NCI-H1048 (cell line): ENCODE measurements at regions not wholly inside any gene's neighbourhood (a gene's known extent, or its start where the extent isn't known, plus 50 kb on each side); places are given as distances from the start of the nearest gene placed in this dataset.

Experiments used
- DNase-seq: peaks from one replicate; lab custom pipeline; 2025; lab: John Stamatoyannopoulos, UW

GRCh38 chr1:106879538-106879937, 176.9 kb upstream of the PRMT6 start:
- no peak for DNase-seq

GRCh38 chr1:106880226-106880625, 176.2 kb upstream of the PRMT6 start:
- DNase-seq: no peak

- no peak for DNase-seq
Measured at GRCh38 chr1:106883208-106883607, 173.3 kb upstream of the PRMT6 start.

DNA sequence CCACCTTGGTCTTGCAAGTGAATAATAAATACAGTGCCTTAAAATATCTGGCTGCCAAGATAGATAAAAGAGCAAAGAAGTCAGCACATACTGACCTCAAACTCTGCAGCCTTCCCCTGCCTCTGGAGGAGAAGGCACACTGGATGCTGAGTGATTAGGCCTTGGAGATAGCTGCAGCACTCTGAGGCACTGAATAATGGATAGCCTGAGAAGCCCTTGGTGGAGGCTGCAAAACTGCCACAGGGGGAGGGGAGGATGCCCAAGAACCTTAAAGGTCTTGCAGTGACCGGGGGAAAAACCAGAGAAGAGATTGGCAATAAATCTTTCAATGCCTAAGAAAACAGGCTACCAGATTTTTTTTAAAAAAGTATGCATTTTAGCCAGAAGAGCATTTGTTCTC, 167.4 kb upstream of the PRMT6 start:
- no peak for DNase-seq

DNA sequence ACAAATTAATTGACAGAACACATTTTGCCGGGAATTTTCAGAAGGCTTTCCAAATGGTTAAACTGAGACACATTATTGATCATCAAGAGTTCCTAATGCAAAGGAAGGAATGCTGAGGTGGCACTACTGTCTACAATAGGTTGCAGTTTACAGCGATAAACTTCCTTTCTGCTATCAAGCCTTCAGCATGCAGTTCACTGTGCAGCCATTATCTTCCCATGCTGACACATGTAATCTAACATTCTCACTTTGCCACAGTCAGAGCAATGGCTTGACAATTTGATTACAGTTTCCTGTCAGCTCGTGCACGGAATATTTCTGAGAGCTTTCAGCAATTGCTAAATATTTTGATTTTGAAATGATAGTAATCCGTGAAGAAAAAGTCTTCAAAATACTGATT, 166.9 kb upstream of the PRMT6 start:
- DNase-seq: no peak

DNA sequence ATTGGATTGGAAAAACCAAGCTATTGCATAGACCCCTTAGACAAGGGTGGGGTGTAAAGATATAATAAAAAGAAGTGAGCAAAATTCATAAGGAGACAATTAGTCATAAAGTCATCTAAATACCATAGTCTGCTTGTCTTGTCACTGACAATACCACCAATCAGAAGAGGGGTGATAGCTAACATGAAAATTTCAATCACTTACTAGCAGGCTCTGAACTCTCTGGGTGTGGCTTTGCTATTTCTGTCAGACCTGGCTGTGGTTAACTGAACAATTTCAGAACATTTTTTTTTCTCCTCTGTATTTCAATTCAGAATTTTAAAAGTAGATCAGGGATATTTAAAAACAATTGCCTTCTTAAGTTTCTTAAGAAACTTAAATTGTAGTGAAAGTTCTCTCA, 158.5 kb upstream of the PRMT6 start:
- no peak for DNase-seq

DNA sequence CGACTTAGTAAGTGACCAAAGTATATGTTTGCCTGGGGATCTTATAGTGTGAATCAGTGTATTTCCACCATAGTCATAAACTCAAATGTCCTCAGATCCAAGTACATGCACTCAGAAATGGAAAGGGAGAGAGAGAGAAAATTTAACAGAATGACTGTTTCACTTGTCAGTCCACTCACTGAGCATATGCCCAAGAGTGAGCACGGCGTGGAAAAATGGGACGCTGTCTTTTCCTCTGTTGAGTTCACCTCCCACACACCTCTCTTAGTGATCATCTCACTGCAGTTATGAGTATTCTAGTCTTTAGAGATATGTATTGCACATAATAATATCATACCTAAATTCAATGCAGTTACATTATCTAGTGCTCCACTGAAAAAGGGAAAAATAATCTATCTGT, 156.8 kb upstream of the PRMT6 start:
- DNase-seq: no peak

GRCh38 chr1:106907795-106908194, 148.7 kb upstream of the PRMT6 start:
- DNase-seq: no peak

GRCh38 chr1:106908689-106909088, 147.8 kb upstream of the PRMT6 start:
- DNase-seq: no peak

DNA sequence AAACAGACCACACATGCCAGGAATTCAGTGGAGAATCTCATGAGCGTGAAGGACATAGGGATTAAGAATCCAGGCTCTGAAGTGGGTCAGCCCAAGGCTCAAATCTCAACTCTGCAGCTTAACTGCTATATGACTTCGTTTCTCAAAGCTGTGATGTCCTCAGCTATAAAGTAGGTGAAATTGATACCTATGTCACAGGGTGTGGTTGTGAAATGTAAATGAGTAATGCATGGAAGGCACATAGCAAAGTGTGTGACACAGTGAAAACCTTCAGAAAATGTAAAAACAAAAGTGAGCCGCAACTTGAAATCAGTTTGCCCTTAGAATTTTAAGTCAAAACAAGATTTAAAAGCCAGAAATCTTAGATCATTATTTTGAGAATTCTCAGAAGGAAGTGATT, 145.7 kb upstream of the PRMT6 start:
- DNase-seq: no peak

GRCh38 chr1:106912131-106912530, 144.3 kb upstream of the PRMT6 start:
- no peak for DNase-seq

DNA sequence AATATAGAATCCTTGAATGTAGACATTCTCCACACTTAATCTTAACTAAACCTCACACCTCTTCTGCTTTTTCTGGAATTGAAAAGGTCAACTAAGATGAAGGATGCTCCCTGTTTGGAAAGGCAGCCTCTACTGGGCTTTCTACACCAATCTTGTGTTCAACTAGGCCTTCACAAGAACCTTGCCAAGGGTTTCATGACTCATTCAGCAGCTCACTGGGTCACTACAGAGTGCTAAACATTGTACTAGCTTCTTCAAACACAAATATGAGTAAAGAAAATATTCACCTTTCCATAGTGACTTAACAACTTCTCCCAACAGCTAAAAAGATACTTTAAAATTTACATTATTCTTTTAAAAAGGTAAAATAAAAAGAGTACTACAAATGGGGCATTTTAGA, 135.3 kb upstream of the PRMT6 start:
- DNase-seq: no peak

- DNase-seq: no peak
Measured at GRCh38 chr1:106924360-106924759, 132.1 kb upstream of the PRMT6 start.

GRCh38 chr1:106925750-106926149, 130.7 kb upstream of the PRMT6 start:
- no peak for DNase-seq

DNA sequence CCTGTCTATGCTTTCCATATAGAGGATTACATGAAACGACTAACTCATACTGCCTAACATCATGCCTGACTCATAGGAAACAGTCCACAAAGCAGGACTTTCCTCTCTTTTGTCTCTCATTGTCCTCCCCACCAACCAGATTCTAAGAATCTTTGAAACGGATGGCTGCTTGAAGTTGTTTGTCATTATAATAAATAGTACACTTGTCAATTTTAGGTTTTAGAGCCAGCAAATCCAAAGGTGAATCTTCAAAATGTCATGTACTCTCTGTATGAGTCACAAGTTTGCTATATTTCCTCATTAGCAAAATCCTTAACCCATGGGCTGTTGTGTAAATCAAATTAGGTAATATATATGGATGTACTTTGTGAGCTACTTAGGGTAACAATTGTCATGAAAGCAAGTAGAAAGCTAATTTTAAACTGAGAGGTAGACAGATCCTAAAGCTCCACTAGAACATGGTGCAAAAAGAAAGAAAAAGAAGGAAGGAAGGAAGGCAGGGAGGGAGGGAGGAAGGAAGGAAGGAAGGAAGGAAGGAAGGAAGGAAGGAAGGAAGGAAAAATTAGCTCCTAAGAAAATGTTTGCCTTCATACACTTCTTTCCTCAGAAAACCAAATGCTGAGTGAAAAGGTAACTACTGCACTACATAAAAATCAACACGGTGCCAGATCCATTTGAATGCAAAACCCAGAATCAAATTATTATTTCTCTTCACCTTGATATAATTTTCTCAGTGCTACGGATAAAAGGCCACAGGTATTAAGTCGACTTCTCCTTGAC, 129.5 kb upstream of the PRMT6 start:
- no peak for DNase-seq

GRCh38 chr1:106937104-106937503, 119.4 kb upstream of the PRMT6 start:
- no peak for DNase-seq

DNA sequence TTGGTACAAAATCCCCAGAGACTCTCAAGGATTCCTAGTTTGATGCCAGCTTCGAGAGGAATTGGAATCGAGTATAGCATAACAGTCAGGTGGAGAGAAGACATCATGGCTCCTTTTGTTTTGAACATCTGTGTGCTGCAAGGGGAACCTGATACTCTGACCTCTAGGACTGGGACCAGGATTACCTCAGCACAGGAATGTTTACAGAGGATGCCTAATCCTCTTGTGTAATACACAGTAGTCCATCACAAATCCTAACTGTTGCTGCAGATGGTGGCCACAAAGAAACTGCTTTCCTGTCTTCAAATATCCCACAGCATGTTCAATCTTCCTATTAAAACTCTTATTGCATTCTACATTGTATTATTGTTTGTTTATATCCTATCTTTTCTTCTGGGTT, 111.8 kb upstream of the PRMT6 start:
- no peak for DNase-seq

DNA sequence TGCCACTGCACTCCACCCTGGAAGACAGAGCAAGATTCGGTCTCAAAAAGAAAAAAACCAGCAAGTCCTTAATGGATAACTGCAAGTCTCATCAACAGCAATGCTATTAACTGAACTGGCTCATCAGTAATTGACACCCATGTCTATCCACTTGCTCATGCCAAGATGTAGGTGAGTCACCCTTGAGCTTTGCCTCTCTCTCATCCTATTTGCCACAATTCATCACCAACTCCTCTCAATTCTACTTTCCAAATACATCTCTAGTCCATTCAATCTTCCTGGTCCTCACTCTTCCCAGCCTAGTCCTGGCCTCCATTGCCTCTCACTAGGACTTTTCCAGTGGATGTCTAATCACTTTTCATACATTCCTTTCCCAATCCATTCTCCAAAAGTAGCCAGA, 103.7 kb upstream of the PRMT6 start:
- DNase-seq: no peak

- DNase-seq: no peak
Measured at GRCh38 chr1:106954661-106955229, 101.7 kb upstream of the PRMT6 start.

- DNase-seq: no peak
Measured at GRCh38 chr1:106956721-106957120, 99.8 kb upstream of the PRMT6 start.

GRCh38 chr1:106957795-106958194, 98.7 kb upstream of the PRMT6 start:
- DNase-seq: no peak

DNA sequence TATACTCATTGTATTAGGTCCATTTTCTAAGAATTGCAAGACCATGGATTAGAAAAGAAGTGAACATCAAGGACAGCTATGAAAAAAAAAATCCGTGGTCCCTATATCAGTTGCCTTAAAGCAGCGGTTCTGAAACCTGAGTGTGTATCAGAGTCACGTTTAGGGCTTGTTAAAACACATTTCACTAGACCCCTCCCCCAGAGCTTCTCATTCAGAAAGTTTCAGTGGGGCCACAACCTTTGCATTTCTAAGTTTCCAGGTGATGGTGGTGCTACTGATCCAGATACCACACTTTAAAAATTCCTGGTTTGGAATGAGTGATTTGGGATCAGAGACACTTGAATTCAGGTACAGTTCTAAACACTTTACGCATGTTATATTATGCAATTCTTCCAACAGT, 96.1 kb upstream of the PRMT6 start:
- DNase-seq: no peak

GRCh38 chr1:106961646-106962045, 94.8 kb upstream of the PRMT6 start:
- no peak for DNase-seq

DNA sequence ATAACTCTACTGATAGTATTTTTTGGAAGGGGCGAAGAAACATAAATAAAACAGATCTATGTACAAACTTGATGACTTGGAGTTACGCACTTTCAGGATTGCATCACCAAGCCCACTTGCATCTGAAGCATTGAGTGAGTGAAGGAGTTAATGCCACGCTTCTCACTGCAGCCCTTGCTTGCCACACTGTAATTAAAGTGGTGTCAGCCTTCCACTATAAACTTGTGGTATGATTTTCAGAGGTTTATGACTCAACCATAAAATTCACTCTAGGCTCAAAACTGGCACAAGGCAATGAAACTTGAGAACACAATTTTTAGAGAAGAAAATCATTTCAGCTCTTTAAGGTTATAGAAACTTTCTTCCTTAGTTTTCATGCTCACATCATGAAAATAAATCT, 93.9 kb upstream of the PRMT6 start:
- no peak for DNase-seq
